Urothelium cell line (cell line): ENCODE measurements at regions not wholly inside any gene's neighbourhood (a gene's known extent, or its start where the extent isn't known, plus 50 kb on each side); places are given as distances from the start of the nearest gene placed in this dataset.

Experiments
- DNase-seq: peaks from one replicate; pipeline ENCODE4 v3.0.0; 2011; ENCODE audit warnings: low spot score, mixed read lengths
- FAIRE-seq: peaks from 2 replicates; lab custom pipeline; 2011; peaks lifted over from hg19 to GRCh38; lab: Jason Lieb, UNC

DNA sequence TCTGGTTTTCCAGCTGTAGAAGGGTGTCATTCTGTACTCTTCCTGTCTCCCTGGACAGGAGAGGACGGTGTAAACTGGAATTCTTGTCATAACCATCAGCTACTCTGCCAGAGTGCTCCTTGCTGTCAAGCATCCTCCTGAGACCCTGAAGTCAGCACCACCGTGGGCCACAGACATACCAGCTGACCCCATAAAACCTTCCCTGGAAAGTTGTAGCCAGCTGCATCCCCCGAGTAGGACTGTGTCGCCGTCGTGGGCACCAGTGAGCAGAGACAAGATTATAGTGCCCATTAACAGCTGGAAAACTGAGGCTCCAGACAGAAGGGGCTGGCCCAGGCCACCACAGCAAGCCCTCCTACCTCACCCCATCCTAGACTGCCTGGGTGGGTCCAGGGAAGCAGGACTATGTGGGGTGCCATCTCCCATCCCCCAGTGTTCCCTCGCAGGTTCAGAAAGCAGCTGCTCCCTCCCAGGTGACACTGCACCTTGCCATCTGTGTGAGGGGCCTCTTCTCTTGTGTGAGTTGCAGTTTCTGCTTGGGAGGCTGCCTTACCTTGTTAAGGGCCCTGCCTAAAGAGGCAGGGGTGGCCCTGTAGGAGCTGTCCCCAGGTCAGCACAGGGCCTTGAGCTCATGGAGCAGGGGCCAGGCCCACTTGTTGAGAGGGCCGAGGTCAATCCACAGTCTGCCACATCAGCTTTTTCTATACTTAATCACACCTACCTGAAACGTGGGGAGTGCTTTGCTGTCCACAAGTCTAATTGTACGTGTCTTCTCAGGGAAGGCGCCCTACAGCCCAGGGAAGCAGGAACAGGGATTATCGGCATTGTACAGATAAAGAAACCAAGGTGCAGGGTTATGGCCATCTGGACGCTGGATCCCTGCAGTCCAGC is 191.9 kb upstream of the LINGO1 start:
- FAIRE-seq = no peak

DNA sequence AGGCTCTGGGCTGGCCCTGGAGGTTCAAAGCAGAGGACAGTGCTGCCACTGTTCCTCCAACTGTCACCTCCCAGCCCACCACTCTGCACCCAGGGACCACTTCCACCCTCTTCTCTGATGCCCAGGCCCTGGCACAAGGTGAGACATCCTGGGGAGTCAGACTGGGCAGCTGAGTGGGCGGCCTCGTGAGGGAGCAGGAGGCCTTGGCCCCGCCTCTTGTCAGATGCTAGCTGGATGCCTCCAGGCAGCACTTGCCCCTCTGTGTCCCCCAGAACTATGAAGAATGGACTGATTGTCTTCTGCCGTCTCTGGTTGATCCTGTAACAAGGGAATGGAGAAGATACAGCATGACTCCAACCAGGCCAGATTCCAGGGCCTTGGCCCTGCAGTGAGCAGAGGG is 191.0 kb upstream of the LINGO1 start:
- FAIRE-seq = no peak

More for the DNA sequence above, 191.9 kb upstream of the LINGO1 start:
- DNase-seq = no peak

DNA sequence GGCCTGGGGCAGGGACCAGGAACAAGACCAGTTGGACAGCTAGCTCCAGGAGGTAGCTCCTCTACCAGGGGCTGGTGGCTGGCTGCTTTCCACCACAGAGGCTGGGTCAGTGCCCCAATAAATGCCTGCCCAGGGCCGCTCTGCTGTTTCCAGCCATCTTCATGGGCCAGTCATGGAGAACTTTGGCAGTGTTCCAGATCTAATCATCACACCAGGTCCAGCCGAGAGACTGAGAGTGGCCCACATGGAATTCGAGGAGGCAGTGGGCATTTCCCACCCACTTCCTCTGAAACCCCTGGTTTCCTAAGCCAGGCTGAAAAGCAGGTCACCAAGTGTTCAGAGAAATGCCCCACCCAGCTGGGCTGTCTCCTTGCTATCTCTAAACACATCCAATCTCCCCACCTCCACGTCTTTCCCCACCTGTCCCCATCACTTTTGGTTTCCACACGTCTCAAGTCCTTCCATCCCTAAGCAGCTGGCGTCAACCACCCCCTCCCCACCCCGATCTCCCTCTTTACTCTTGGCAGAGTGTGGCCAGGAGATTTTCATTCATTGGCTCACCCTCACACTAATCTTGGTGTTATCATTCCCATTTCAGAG is 190.0 kb upstream of the LINGO1 start:
- FAIRE-seq (no peak), DNase-seq (no peak)

More for the DNA sequence above, 191.0 kb upstream of the LINGO1 start:
- DNase-seq = no peak

DNA sequence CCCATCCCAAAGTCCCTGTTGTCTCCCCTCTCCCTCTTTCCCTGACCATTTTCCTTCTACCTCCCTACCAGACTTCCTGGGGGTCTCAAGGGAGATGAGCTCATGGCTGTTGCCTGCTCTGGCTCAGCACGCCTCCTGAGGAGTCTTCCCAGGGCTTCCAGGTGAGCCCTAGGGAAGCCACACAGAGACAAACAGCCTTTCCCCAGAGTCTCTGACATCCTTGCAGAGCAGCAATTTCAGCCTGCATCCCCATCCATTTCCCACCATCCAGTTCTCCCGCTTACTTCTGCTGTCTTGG is 189.2 kb upstream of the LINGO1 start:
- no peak for FAIRE-seq
- DNase-seq = no peak

DNA sequence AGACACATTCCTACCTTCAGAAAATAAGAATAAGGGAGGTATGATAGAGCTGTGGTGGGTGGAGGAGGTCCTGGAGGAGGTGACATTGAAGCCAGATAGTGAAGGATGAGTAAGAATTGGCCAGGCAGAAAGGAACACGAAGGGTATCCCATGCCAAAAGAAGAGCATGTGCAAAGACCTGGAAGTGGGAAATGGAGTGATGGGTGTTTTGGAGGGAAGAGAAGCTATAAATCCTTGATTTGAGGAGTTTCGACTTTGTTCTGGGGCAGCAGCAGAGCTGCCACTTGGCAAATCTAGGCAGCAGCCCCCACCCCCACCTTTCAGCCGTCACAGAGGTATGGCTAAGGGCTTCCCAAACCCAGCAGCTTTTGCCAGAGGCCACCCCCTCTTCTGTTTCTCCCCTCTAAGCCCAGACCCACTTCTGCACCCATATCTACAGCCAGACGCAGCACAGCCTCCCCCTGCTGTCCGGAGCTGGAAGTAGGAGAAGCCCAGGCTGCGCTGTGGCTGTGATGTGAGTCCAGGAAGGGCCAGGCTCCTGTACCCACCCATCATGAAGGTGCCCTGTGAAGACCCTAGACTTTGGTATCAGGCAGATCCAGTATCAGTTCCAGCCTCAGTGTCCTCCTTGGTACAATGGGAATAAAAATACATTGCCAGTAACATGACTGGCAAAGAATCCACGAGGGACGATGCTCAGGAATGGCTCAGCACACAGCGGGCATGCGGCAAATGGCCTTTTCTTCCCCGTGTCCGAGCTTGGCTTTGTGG is 188.7 kb upstream of the LINGO1 start:
- FAIRE-seq (peak; percentile 89), DNase-seq (peak; percentile 78)

DNA sequence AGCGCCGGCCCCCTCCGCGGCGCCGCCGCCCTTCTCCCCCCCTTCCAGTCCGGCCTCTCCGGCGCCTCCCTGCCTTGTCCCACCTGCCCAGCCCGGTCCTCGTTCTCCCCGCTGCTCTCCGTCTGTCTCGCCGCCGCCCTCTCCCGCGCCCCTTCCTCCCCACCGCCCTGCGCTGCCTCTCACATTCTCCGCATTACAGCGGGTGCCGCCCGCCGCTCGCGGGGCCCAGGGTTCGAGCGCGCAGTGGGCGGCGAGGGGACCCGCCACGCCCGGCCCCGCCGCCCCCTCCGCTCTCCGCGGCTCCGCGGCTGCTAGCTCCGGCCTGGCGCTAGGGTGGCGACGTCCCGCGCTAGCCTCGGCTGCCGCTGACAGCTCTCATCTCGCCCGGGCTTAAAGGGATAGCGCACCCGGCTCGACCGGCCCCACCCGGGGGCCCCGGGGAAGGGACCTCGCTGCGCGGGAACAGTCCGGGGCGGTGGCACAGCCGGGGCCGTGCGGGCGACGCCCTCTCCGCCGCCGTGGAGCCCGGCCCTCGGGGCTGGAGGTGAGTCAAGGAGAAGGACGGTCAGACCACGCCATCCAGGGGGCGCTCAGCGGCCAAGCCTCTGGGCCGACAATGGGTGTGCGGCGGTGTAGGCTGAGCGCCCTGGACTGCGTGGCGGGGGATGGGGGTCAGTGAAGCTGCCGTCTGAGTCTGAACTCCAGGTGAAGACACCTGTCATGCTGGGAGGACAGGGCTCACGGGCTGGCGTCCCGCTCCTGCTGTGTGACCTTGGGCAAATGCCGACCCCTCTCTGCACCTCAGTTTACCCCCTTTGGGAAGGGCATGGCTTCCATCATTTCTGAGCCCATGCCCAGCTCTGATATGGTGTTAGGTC is 187.4 kb upstream of the LINGO1 start:
- FAIRE-seq (peak; percentile 20), DNase-seq (peak; percentile 76)

DNA sequence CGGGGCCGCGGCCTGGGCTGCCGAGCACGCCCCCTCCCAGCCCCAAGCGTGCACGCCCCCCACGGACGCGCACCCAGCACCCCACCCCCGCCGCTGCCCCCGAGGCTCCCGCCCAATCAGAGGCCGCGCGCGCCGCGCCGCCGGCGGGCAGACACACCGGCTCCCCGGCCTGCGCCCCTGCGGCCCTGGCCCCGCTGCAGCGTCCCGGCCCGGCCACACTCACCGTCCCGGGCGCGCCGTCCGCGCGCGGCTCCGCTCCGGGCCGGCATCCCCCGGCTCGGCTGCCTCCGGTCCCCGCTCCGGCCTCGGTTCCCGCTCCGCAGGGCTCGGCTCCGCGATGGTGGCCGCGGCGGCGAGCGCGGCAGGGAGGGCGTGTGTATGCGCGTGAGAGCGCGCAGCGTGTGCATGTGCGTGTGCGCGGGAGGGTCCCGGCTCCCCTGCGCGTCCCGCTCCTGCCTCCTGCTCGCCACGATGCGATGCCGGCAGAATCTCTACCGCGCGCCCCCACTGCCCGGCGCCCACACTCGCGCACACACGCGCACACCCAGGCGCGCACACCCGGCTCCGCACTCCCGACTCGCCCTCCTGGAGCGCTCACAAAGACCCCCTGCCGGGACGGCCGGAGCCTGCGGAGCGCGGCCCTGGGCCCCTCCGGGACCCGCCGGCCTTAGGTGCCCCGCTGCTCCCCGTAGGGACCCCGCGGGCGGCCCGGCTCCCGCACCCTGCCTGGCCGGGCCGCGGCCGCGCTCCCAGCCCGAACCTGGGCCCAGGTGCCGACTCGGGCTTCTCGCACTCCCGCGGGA is 186.5 kb upstream of the LINGO1 start:
- FAIRE-seq (no peak), DNase-seq (peak; percentile 64)

DNA sequence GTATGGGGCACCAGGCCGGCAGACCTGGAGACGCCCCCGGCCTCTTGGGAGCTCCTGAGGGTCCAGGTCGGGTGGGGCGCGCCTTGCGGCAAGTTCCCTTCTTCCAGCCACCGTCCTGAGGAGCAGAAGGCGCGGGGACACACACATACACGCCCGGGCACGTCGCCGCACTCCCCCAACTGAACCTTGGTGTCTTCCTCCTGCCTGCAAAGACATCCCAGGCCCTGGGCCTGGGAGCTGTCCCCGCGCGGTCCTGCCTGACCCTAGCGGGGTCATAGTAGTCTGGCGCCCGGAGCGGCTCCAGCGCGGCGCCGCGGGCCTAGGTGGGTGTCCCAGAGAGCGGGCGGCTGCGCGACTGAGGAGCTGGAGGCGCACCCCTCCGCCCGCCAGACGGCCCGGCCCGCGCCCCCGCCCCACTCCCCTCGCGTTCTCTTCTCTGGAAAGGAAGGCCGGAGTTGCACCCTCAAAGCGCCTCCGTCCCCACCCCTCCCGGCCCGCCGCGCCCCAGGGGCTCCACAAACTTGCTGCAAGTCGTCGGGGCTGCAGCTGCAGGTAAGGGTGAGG is 185.9 kb upstream of the LINGO1 start:
- FAIRE-seq = no peak
- DNase-seq = no peak

DNA sequence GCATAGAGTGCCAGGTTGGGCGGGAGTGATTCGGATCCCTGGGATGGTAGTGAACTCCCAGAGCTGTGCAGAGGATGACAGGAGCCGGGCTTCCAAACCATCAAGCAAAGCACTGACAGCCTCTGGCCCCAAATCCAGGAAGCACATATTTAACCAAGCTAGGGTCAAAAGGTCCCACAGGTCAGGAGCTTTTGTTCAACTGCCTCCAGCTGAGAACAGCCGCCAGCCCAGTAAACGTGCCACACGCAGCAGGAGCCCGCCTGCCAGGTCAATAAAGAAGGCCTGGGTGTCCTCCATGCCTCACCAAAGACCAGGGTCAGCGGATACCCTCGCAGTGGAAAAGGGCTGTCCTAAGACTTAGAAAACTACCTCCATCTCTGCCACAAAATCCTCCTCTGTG is 184.7 kb upstream of the LINGO1 start:
- no peak for FAIRE-seq

DNA sequence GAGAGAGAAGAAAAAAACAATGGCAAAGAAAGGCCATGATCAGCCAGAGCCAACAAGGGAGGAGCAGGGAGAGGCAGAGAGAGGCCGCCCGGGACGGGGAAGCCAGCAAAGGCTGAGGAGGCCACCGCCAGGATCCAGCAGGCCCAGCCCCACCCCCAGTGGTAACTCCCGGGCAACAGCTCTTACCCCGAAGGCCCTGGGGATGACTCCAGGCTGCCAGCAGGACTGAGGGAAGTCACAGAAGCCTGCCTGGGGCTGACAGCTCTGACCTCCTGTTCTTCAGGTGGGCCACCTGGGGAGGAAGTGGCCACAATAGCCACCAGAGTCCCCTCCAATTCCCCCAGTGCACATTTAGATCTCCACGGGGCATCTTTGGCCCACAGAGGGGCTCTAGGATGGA is 184.3 kb upstream of the LINGO1 start:
- no peak for DNase-seq
- FAIRE-seq = no peak

More for the DNA sequence above, 184.7 kb upstream of the LINGO1 start:
- DNase-seq = no peak

DNA sequence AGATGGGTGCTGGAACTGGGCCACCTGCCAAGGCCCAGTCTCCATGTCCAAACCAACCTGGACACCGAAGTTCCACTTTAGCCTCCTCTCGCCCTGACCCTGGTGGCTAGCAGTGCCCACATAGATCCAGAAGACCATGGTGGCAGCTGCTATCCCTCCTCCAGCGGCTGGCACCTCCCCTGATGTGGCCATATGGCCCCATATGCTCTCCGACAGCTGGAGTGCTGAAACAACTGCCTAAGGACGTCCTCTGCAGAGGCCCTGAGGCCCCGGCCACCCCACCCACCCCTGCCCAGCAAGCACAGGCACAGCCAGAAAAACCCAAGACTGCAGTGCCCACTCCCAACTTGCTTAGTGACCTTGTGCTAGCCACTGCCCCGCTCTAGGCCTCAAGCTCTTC is 182.3 kb upstream of the LINGO1 start:
- FAIRE-seq (no peak), DNase-seq (no peak)

DNA sequence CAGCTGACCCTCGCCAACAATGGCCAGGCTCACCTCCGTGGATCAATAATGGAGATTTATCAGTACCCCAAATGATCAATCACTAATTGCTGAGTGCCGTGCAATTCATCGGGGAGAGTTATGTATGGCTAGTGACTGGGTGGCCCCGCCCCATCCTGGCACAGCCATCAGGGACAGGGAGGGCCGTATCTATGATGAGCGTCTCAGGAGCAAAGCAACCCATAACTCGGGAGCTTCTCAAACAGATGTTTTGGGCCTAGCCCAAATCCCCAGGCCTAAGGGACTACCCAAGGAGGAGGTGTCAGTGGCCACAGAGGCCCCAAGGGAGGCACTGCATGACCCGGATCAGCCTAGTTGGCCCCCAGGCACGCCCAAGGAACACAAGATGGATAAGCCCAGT is 180.0 kb upstream of the LINGO1 start:
- FAIRE-seq (no peak), DNase-seq (no peak)

DNA sequence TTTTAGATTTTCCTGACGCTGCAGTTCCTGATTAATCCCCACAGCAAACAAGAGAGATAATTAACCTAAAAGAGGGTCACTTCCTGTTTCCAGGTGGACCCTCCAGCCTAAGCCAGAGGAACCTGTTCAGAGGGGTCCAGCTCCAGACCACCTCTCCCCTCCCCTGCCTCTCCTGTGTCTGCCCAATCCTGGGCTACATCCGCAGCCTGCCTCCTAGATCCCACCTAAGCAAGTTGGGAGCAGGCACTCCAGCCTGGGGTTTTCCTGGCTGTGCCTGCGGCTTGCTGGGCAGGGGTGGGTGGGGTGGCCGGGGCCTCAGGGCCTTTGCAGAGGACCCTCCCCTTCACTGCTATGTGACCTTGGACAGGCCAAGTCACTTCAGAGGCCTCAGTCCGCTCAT is 178.6 kb upstream of the LINGO1 start:
- DNase-seq = no peak
- no peak for FAIRE-seq

DNA sequence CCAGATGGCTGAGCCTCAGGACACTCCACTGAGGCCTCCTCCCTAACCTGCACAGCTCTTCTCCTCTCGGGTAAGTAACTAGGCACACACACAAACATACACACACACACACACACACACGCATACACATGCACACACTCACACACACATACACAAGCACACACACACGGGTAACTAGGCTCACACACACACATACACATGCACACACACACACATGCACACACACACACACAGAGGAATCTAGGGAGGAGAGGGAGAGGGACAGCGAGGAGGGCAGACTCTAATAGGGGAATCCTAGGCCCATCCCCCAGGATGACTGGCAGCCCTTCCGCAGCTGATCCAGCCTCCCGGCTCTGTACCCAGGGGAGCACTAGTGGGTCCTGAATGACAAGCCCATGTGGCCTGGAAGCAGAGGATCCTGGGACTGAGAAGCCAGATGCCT is 177.4 kb upstream of the LINGO1 start:
- peak; percentile 58 for FAIRE-seq
- DNase-seq = no peak

DNA sequence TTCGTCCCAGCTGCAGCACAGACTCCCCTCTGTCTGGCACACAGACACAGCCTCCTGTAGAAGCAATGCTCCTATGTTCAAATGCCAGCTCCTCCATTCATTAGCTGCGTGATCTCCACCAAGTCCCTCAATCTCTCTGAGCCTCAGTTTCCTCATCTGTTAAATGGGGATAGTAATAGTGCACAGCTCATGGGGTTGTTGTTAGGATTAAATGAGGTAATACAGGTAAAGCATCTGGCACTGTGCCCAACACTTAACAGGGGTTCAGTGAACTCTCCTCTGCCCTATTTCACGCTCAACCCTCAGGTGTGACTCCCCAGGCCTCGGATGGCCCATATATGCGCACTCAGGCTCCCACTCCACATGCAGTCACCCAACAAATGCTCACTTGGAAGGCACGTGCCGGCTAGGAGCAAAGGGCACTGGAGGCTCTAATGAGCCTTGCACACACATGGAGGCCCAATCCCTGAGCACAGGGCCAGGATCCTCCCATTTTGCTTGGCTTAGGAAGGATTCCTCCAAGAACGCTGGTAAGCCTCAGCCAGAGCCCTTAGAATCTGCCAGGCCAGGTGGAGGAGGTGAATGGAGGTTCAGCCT is 176.0 kb upstream of the LINGO1 start:
- FAIRE-seq = no peak
- DNase-seq = no peak

DNA sequence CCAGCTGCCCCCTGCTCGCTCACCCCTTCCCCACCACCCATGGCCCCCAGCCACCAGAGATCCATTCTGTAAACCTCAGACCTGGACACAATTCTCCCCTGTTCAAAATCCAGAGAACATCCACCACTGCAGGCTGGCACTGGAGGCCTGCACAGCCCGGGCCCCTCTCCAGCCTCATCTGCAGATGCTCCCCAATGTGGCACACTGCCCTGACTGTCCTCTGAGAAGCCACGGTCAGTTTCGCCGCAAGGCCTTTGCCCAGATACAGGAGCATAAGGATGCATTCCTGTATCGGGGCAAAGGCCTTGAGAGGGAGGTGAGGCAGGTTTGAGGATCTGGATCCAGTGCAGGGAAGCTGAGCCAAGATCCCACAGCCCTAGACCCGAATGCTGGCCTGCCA is 175.4 kb upstream of the LINGO1 start:
- no peak for FAIRE-seq
- no peak for DNase-seq

DNA sequence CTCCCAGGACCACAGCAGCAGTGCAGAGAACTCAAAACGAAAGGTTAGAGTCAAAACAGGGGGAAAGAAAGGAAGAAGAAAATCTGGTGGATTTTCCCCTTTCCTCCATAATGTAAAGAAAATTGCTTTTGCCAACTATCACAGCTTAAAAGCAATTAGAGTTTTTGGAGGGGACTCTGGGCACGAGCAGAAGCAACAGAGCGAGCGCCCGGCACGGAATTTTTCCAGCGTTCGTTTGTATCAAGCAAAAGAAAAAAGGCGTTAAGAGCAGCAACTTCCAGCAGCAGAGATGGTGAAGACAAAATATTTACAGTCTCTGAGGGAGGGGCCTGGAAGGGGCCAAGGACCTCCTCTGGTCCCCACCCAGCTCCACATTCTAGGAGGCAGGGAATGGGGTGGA is 174.9 kb upstream of the LINGO1 start:
- FAIRE-seq (no peak), DNase-seq (no peak)

DNA sequence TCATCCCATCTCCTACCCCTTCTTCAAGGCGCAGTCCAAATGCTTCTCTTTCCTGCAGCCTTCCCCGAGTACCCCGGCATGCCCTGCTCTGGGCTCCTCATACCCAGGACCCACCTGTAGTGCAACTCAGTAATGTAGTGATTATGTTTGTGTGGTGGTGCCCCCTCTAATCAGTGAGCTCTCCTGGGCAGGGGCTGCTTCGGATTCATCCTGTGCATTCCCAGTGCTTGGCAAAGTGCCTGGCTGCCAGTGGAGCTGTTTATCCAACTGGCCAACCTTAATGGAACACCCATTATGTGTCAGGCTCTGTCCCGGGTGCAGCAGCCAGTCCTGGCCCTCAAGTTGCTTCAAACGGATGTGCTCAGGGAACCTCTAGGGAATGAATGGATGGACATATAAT is 174.4 kb upstream of the LINGO1 start:
- no peak for DNase-seq
- FAIRE-seq = no peak

DNA sequence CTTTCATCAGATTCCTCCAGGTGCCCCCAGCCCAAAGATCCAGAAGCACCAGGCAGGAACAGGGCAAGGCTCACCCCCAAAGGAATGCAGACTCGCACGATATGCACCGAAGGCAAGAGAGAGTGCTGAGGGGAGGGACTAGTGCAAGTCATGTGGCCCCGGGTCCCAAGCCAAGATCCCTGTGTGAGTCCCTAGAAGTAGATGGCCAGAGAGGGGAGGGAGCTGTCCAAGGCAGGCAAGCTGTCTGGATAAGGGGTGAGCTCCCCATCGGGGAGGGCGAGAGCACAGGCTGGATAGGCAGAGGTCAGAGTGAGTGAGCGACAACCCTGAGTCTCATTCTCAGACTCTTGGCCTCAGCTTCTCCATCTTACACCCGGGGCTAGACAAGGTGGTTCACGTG is 171.5 kb upstream of the LINGO1 start:
- DNase-seq = no peak
- FAIRE-seq = no peak
